IMR-90 (cell line): ENCODE measurements at regions not wholly inside any gene's neighbourhood (a gene's known extent, or its start where the extent isn't known, plus 50 kb on each side); places are given as distances from the start of the nearest gene placed in this dataset.

ENCODE experiments used
- ATAC-seq: fragments of 200-7000 bp; cut with Tn5 transposase; 2 replicates; pipeline ENCODE4 v1.9.1; 2020; ENCODE audit warnings: low read depth, mild to moderate bottlenecking, moderate library complexity
- BruUV-seq: library from RNA; stranded (reverse); fragments of 400-500 nt; replicated peaks from 2 replicates; lab custom pipeline; 2021; lab: Mats Ljungman, UMichigan
- CTCF ChIA-PET: fragments of 300-600 bp; formaldehyde crosslinking; extraction: SDS; loops from one replicate; lab custom pipeline; 2021; ENCODE audit warnings: antibody characterized with exemption; lab: Yijun Ruan, JAX
- POLR2A ChIA-PET: fragments of 300-600 bp; sonication (Branson Sonifier 250); formaldehyde crosslinking; loops from one replicate; lab custom pipeline; 2022; ENCODE audit warnings: antibody characterized with exemption; ENCODE audit not compliant: unreplicated experiment; lab: Charles Lee
- DNase-seq: peaks from one replicate; pipeline ENCODE4 v3.0.0; 2013
- H2AFZ ChIP-seq: replicated peaks from 2 replicates; pipeline ENCODE3; 2013; ENCODE audit warnings: low read length, mild to moderate bottlenecking; ENCODE audit not compliant: poor library complexity
- H2AK5ac ChIP-seq: 2 replicates; pipeline ENCODE4 v1.6.1; 2013; ENCODE audit warnings: low read depth, low read length, inconsistent platforms
- H2AK9ac ChIP-seq: replicated peaks from 2 replicates; pipeline ENCODE3; 2013; ENCODE audit warnings: mild to moderate bottlenecking, low read depth, low read length, moderate library complexity; ENCODE audit not compliant: poor library complexity
- H2BK120ac ChIP-seq: 2 replicates; pipeline ENCODE4 v1.6.1; 2013; ENCODE audit warnings: low read depth, low read length, inconsistent platforms
- H2BK15ac ChIP-seq: 3 replicates; pipeline ENCODE4 v1.6.1; 2013; ENCODE audit warnings: low read depth, low read length, inconsistent platforms
- H2BK20ac ChIP-seq: 2 replicates; pipeline ENCODE4 v1.6.1; 2013; ENCODE audit warnings: low read depth, mild to moderate bottlenecking, inconsistent platforms, low read length, moderate library complexity
- H2BK5ac ChIP-seq: 2 replicates; pipeline ENCODE4 v1.6.1; 2013; ENCODE audit warnings: mild to moderate bottlenecking, low read depth, low read length, inconsistent platforms; ENCODE audit not compliant: poor library complexity, severe bottlenecking
- H3K14ac ChIP-seq: replicated peaks from 2 replicates; pipeline ENCODE4 v1.6.1; 2013; ENCODE audit warnings: low read depth, low read length, inconsistent platforms
- H3K18ac ChIP-seq: 2 replicates; pipeline ENCODE4 v1.6.1; 2013; ENCODE audit warnings: low read depth, low read length, control low read depth
- H3K23ac ChIP-seq: 2 replicates; pipeline ENCODE4 v1.6.1; 2013; ENCODE audit warnings: low read depth, low read length, inconsistent platforms
- H3K27ac ChIP-seq: 2 replicates; pipeline ENCODE4 v1.5.1; 2013; ENCODE audit warnings: mild to moderate bottlenecking, control low read depth, low read length; ENCODE audit not compliant: insufficient read depth
- H3K27me3 ChIP-seq: 2 replicates; pipeline ENCODE4 v1.6.1; 2013; ENCODE audit warnings: low read length; ENCODE audit not compliant: control insufficient read depth, insufficient read depth
- H3K36me3 ChIP-seq: 2 replicates; pipeline ENCODE4 v1.6.1; 2013; ENCODE audit warnings: low read length, mixed read lengths; ENCODE audit not compliant: control insufficient read depth, insufficient read depth
- H3K4ac ChIP-seq: 2 replicates; pipeline ENCODE4 v1.6.1; 2013; ENCODE audit warnings: low read depth, low read length, inconsistent platforms
- H3K4me1 ChIP-seq: 2 replicates; pipeline ENCODE4 v1.6.1; 2013; ENCODE audit warnings: low read length, mixed read lengths; ENCODE audit not compliant: control insufficient read depth, insufficient read depth
- H3K4me2 ChIP-seq: 2 replicates; pipeline ENCODE4 v1.6.1; 2013; ENCODE audit warnings: low read depth, mild to moderate bottlenecking, control low read depth, low read length, moderate library complexity
- H3K4me3 ChIP-seq: 2 replicates; pipeline ENCODE4 v1.5.1; 2013; ENCODE audit warnings: low read depth, mild to moderate bottlenecking, control low read depth, low read length, moderate library complexity; ENCODE audit not compliant: insufficient read depth
- H3K56ac ChIP-seq: 2 replicates; pipeline ENCODE4 v1.6.1; 2013; ENCODE audit warnings: low read length, inconsistent platforms; ENCODE audit not compliant: insufficient read depth; ENCODE audit errors: extremely low read depth
- H3K79me1 ChIP-seq, 2 experiments: 2 replicates each; pipeline ENCODE4 v1.6.1; 2013; ENCODE audit warnings: low read length in 2 of 2, inconsistent platforms in 1 of 2, low read depth in 1 of 2
- H3K9ac ChIP-seq: 2 replicates; pipeline ENCODE4 v1.6.1; 2013; ENCODE audit warnings: low read depth, low read length, control low read depth
- H3K9me1 ChIP-seq: 2 replicates; pipeline ENCODE4 v1.6.1; 2013; ENCODE audit warnings: low read length, inconsistent platforms; ENCODE audit not compliant: insufficient read depth
- H3K9me3 ChIP-seq: 2 replicates; pipeline ENCODE4 v1.6.1; 2013; ENCODE audit warnings: low read length; ENCODE audit not compliant: control insufficient read depth, insufficient read depth
- H4K20me1 ChIP-seq: 2 replicates; pipeline ENCODE4 v1.6.1; 2013; ENCODE audit warnings: low read length, inconsistent platforms; ENCODE audit not compliant: insufficient read depth
- H4K5ac ChIP-seq: 2 replicates; pipeline ENCODE4 v1.6.1; 2013; ENCODE audit warnings: mild to moderate bottlenecking, low read depth, low read length, control low read depth
- H4K8ac ChIP-seq, 2 experiments: 2 replicates each; pipeline ENCODE4 v1.6.1; 2013; ENCODE audit warnings: low read depth in 2 of 2, low read length in 2 of 2, control low read depth in 1 of 2, inconsistent platforms in 1 of 2
- H4K91ac ChIP-seq: 2 replicates; pipeline ENCODE4 v1.6.1; 2013; ENCODE audit warnings: low read depth, low read length, inconsistent platforms; ENCODE audit not compliant: insufficient read depth
- RFX5 ChIP-seq: IDR thresholded peaks from 2 replicates; pipeline ENCODE4 v1.8.0; 2012; ENCODE audit warnings: low read depth, mild to moderate bottlenecking, low read length, moderate library complexity
- SMC3 ChIP-seq: fragments of 150-350 bp; IDR thresholded peaks from 2 replicates; pipeline ENCODE4 v1.6.1; 2016; ENCODE audit warnings: low read depth, mild to moderate bottlenecking, antibody characterized with exemption, low read length, moderate library complexity
- WGBS, 2 experiments: methylation state at CpG; one replicate each; pipeline versions ENCODE4 v1.1.5 to v1.1.7; 2013; ENCODE audit warnings: missing lambda C conversion rate in 2 of 2; ENCODE audit not compliant: insufficient read length in 1 of 2; ENCODE audit errors: extremely low coverage in 2 of 2; 5-methylcytosine and 5-hydroxymethylcytosine counted together
- dilution Hi-C: fragments of 300-500 bp; cut with HindIII; formaldehyde crosslinking; loops from one replicate; pipeline ENCODE4 v1.14.3; 2018; ENCODE audit warnings: low sequenced_read_pairs; ENCODE audit not compliant: unreplicated experiment
- in situ Hi-C: fragments of 300-500 bp; cut with MboI; formaldehyde crosslinking; loops from 3 replicates; pipeline ENCODE4 v1.14.3; 2019; ENCODE audit warnings: low sequenced_read_pairs, inconsistent platforms, mixed read lengths
- intact Hi-C: fragments of 100-400 bp; cut with micrococcal nuclease; formaldehyde crosslinking; loops from 2 replicates; pipeline ENCODE4 v1.10.0; 2022

DNA sequence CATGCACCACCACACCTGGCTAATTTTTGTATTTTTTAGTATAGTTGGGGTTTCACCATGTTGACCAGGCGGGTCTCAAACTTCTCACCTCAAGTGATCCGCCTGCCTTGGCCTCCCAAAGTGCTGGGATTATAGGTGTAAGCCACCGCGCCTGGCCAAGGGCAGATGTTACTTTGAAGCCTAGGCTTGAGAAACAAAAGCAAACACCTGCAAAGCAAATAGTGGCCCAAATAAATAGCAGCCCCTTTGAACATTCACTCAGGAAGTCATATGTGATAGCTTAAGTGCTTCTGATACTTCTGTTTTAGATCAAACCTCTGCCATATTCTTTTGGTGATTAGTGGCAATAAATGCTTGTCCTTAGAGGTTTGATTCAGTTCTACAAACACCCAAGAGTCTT lies 404.5 kb upstream of the SMIM21 start:
- Histone ChIP-seq H3K9me3 (peaks cover 1% of the 10 kb centered on the region; the same call in 1 of the 2 replicates), H3K27me3 (no peaks in the 10 kb centered on the region), H2BK5ac (no peak overlapping the region), H3K56ac (no peak overlapping the region), H3K14ac (no peak overlapping the region), H3K9ac (no peak overlapping the region), H2AFZ (no peak overlapping the region), H3K4ac (no peak overlapping the region), H4K20me1 (no peaks in the 10 kb centered on the region), H2BK120ac (no peak overlapping the region), H3K79me1 (no peaks in the 10 kb centered on the region), H3K36me3 (no peaks in the 10 kb centered on the region), H3K18ac (no peak overlapping the region), H3K4me2 (no peak overlapping the region), H2BK20ac (no peak overlapping the region), H3K27ac (no peak overlapping the region), H4K5ac (no peak overlapping the region), H4K8ac (no peak overlapping the region), H3K9me1 (no peaks in the 10 kb centered on the region), H2BK15ac (no peak overlapping the region), H3K4me3 (no peak overlapping the region), H3K4me1 (no peaks in the 10 kb centered on the region), H2AK9ac (no peak overlapping the region), H3K23ac (no peak overlapping the region), H4K91ac (no peak overlapping the region), H2AK5ac (no peak overlapping the region)
- POLR2A ChIA-PET: no interaction called here
- no peak for TF ChIP-seq RFX5
- TF ChIP-seq SMC3: no peak
- CTCF ChIA-PET: no interaction called here
- dilution Hi-C loops (no loop called here), in situ Hi-C loops (no loop called here), intact Hi-C loops (no loop called here)
- no CpG with 5 or more reads among the region's 4 CpGs for WGBS, 2 experiments
- no TSS peak for BruUV-seq
- no peak for ATAC-seq
- DNase-seq: no peak
